Calu3 (cell line): ENCODE measurements at regions not wholly inside any gene's neighbourhood (a gene's known extent, or its start where the extent isn't known, plus 50 kb on each side); places are given as distances from the start of the nearest gene placed in this dataset.

Experiments used
- BruUV-seq: library from RNA; stranded (reverse); fragments of 400-500 nt; replicated peaks from 2 replicates; lab custom pipeline; 2021; lab: Mats Ljungman, UMichigan
- CTCF ChIA-PET: fragments of 300-600 bp; sonication (Branson Sonifier 250); formaldehyde crosslinking; loops from one replicate; lab custom pipeline; 2022; ENCODE audit warnings: antibody characterized with exemption; lab: Charles Lee
- DNase-seq: peaks from one replicate; pipeline ENCODE4 v3.0.0; 2022
- H3K27ac Mint-ChIP-seq: one replicate; pipeline ENCODE4 v1.8.0; 2022; ENCODE audit warnings: mixed read lengths; ENCODE audit not compliant: unreplicated experiment
- H3K27me3 Mint-ChIP-seq: one replicate; pipeline ENCODE4 v1.8.0; 2022; ENCODE audit warnings: mixed read lengths; ENCODE audit not compliant: unreplicated experiment
- H3K36me3 Mint-ChIP-seq: one replicate; pipeline ENCODE4 v1.8.0; 2022; ENCODE audit warnings: mild to moderate bottlenecking, moderate library complexity, mixed read lengths; ENCODE audit not compliant: insufficient read depth, unreplicated experiment
- H3K4me1 Mint-ChIP-seq: one replicate; pipeline ENCODE4 v1.8.0; 2022; ENCODE audit warnings: mild to moderate bottlenecking, low read depth, mixed read lengths; ENCODE audit not compliant: unreplicated experiment
- H3K4me3 Mint-ChIP-seq: one replicate; pipeline ENCODE4 v1.8.0; 2022; ENCODE audit warnings: mild to moderate bottlenecking, low read depth, moderate library complexity, mixed read lengths; ENCODE audit not compliant: unreplicated experiment
- H3K9me3 Mint-ChIP-seq: one replicate; pipeline ENCODE4 v1.8.0; 2022; ENCODE audit warnings: low read depth, mixed read lengths; ENCODE audit not compliant: unreplicated experiment
- intact Hi-C: fragments of 100-400 bp; cut with micrococcal nuclease; formaldehyde crosslinking; loops from one replicate; pipeline ENCODE4 v1.10.0; 2022; ENCODE audit not compliant: unreplicated experiment
- TF ChIP-seq, protein P1 (sequence below): fragments of 200-600 bp; IDR thresholded peaks from one replicate; pipeline ENCODE4 v1.8.0; 2022; ENCODE audit warnings: antibody characterized with exemption; ENCODE audit not compliant: unreplicated experiment

DNA sequence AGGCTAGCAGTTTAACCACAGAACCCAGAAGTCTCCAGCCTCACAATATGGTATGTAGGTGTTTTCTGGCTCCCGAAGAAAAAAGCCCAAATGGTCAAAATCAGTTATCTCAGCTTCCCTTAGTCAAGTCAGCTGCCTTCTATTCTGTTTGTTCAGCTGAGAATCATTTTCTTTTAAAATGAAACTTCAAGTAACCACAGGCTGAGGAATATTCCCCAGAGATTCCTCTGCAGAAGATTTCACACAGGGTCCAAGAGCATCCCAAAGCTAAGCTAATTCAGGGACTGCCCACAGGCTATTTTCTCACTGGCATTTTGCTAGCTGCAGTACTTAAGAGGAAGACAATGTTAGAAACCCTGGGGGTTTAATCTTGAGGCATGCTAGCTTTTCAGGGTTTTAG lies 977.0 kb upstream of the CHORDC1 start:
- Mint-ChIP-seq H3K4me1 (no peaks in the 10 kb centered on the region), H3K4me3 (no peak overlapping the region), H3K36me3 (no peaks in the 10 kb centered on the region), H3K27ac (no peak overlapping the region), H3K27me3 (no peaks in the 10 kb centered on the region), H3K9me3 (no peaks in the 10 kb centered on the region)
- intact Hi-C loops = no loop called here
- TF ChIP-seq, protein P1, sequence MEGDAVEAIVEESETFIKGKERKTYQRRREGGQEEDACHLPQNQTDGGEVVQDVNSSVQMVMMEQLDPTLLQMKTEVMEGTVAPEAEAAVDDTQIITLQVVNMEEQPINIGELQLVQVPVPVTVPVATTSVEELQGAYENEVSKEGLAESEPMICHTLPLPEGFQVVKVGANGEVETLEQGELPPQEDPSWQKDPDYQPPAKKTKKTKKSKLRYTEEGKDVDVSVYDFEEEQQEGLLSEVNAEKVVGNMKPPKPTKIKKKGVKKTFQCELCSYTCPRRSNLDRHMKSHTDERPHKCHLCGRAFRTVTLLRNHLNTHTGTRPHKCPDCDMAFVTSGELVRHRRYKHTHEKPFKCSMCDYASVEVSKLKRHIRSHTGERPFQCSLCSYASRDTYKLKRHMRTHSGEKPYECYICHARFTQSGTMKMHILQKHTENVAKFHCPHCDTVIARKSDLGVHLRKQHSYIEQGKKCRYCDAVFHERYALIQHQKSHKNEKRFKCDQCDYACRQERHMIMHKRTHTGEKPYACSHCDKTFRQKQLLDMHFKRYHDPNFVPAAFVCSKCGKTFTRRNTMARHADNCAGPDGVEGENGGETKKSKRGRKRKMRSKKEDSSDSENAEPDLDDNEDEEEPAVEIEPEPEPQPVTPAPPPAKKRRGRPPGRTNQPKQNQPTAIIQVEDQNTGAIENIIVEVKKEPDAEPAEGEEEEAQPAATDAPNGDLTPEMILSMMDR = no peak
- no TSS peak for BruUV-seq
- CTCF ChIA-PET = no interaction called here
- no peak for DNase-seq

DNA sequence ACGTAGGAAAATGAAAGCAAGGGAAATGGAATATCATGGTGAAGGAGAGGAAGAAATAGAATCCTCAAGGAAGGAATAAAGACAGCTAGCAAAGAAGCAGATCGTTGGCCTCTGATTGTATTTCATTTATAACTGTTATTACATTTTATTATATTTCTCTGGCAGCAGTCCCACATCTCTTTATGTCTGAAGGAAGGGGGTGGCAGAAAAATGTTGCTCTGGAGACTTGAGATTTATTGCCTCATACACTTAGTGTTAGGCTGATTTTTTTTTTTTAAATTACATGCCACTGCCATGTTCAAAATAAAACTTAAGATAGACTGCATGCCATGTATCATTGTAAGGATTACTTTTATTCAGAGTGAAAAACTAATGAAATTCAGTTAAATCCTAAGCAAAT lies 971.7 kb upstream of the CHORDC1 start:
- BruUV-seq = no TSS peak
- no peaks in the 10 kb centered on the region for H3K27me3 Mint-ChIP-seq

DNA sequence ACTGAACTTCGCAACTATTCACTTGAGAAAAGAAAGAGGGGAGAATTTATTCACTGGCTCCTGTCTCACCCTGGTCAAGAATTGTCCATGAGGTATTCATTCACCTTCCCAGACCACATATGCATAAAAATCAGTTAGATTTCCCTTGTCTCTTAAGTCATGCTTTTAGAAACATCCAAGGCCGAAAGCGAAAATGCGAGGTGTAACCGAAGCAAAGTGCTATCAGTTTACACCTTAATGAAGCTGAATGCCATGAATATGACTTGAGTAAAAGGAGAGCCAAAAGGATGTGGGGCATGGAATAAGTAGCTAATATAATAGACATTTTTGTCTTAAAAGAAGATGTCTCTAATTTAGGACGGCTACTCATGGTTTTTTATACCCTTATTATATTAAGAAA lies 965.6 kb upstream of the CHORDC1 start:
- TF ChIP-seq, protein P1 = no peak
- Mint-ChIP-seq H3K27ac (no peak overlapping the region), H3K36me3 (no peaks in the 10 kb centered on the region), H3K4me1 (no peaks in the 10 kb centered on the region), H3K4me3 (no peak overlapping the region), H3K9me3 (no peaks in the 10 kb centered on the region), H3K27me3 (no peaks in the 10 kb centered on the region)
- no TSS peak for BruUV-seq
- DNase-seq = no peak
- CTCF ChIA-PET = no interaction called here
- intact Hi-C loops = no loop called here

More for the DNA sequence above, 971.7 kb upstream of the CHORDC1 start:
- Mint-ChIP-seq H3K27ac (no peak overlapping the region), H3K4me3 (no peak overlapping the region), H3K9me3 (no peaks in the 10 kb centered on the region), H3K4me1 (no peaks in the 10 kb centered on the region), H3K36me3 (no peaks in the 10 kb centered on the region)
- CTCF ChIA-PET = no interaction called here
- no peak for DNase-seq
- TF ChIP-seq, protein P1 = no peak
- intact Hi-C loops = no loop called here

DNA sequence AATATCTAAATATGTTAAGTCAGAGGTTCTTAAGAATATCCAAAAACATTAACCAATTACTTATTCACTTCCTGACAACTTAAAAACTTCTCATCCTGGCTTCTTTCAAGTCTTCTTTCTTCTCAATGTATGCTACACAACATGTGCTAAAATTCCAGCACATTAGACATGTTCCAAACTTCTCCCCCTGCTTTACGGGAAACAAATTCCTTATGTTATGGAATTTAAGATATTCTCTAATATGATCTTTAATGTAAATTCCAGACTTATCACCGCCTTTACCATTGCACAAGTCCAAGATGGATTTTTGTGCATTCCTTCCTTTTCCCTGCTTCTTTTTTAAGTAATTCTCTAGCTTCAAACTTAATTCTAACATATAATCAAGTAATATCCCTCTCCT lies 964.5 kb upstream of the CHORDC1 start:
- H3K4me3 Mint-ChIP-seq = no peak overlapping the region
- TF ChIP-seq, protein P1 = no peak
- no peaks in the 10 kb centered on the region for H3K9me3 Mint-ChIP-seq
- H3K36me3 Mint-ChIP-seq = no peaks in the 10 kb centered on the region
- no peak overlapping the region for H3K27ac Mint-ChIP-seq
- DNase-seq = no peak
- no peaks in the 10 kb centered on the region for H3K27me3 Mint-ChIP-seq
- intact Hi-C loops = no loop called here
- no TSS peak for BruUV-seq
- no peaks in the 10 kb centered on the region for H3K4me1 Mint-ChIP-seq
- CTCF ChIA-PET = no interaction called here
